HG03342 (cell line): ENCODE measurements at regions not wholly inside any gene's neighbourhood (a gene's known extent, or its start where the extent isn't known, plus 50 kb on each side); places are given as distances from the start of the nearest gene placed in this dataset.
"Not testable (repeated sequence)": the region's sequence is repeated elsewhere in the genome, so short reads cannot be mapped to it uniquely, and the experiment has no call there.

Experiments used
- ATAC-seq: cut with Tn5 transposase; IDR thresholded peaks from one replicate; pipeline ENCODE4 v1.9.1; 2021; ENCODE audit warnings: mild to moderate bottlenecking, moderate library complexity; ENCODE audit not compliant: unreplicated experiment

DNA sequence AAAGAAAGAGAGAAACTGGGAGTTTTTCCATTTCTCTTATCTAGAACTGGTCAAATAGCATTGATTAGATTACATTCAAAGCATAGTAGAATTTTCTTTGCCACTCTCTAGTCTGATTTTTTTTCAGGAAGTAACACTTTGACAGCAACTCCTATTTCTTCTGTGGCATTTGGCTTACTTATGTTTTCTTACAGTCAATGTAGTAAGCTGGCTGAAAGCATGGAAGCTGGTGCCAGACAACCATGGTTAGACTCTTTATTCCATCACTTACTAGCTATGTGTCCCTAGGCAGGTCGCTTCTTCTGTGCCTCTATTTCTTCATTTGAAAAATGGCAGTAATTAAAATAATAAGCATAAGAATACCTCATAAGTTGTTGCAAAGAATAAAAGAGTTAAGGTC lies 54.2 kb upstream of the OPRM1 start:
- no peak for ATAC-seq

DNA sequence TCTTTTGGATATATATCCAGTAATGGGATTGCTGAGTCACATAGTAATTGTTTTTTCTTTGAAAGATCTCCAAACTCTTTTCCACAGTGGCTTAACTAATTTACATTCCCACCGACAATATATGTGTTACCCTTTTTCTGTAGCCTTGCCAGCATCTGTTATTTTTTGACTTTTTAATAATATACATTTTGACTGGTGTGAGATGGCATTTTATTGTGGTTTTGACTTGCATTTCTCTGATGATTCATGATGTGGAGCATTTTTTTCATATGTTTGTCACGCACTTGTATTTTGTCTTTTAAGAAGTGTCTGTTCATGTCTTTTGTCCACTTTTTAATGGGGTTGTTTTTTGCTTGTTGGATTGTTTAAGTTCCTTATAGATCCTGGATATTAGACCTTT lies 58.9 kb upstream of the OPRM1 start:
- no peak for ATAC-seq

DNA sequence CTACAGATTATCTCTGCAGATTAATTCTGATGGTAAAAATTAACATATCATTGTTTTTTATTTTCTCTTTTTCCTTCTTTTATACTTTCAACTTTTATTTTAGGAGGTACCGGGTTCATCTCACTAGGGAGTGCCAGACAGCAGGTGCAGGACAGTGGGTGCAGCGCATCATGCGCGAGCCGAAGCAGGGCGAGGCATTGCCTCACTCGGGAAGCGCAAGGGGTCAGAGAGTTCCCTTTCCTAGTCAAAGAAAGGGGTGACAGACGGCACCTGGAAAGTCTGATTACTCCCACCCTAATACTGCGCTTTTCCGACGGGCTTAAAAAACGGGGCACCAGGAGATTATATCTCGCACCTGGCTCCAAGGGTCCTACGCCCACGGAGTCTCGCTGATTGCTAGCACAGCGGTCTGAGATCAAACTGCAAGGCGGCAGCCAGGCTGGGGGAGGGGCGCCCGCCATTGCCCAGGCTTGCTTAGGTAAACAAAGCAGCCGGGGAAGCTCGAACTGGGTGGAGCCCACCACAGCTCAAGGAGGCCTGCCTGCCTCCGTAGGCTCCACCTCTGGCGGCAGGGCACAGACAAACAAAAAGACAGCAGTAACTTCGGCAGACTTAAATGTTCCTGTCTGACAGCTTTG lies 60.0 kb upstream of the OPRM1 start:
- not testable (repeated sequence) for ATAC-seq

DNA sequence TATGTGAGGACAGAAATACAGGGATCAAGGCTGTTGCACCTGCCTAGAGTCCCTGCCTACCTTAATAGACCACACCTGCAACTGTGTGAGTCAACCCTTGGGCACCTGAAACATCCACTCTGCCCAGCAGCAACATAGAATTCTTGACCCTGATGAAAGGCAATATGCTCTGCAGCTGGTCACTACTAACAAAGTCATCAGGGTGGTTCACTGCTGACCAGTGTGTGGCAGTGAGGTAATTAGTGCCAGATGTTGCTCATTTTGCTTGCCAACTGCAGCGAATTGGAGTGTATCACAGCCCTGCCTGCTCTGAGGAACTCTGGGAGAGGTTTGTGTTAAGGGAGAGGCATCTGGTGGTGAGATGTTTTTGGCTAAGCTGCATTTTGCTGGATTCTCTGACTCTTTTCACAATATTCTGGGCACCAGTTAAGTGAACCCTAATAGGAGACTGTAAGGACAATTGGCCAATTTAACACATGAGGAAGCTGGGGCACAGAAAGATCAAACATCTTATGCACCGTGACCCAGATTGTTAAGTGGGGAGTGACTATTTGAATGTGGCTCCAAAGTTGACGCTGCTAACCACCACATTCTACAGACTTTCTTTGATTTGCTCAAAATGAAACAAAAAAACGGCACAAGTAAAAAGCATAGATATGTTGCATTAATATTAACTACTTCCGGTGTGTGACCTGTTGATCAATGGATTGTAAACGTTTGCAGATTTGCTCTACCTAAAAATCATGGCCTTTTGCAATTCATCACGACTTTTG lies 61.9 kb upstream of the OPRM1 start:
- ATAC-seq, result no peak

DNA sequence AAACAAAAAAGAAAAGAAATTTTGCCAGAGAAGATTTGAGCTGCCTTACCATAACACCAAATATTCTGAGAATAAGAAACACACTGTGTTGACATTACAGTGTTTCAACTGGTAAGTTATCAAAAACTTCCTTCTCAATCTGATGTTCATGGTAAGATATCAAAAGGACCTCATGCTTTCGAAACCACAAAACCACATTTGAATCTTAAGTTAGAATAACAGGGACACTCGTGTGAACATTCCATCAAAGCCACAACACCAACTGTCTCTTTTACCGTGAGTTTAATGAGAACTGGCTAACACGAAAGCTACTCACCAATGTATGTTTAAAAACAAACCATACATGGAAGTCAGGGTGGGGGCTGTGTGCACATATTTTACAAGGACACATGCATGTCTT lies 73.0 kb upstream of the OPRM1 start:
- ATAC-seq, result no peak

DNA sequence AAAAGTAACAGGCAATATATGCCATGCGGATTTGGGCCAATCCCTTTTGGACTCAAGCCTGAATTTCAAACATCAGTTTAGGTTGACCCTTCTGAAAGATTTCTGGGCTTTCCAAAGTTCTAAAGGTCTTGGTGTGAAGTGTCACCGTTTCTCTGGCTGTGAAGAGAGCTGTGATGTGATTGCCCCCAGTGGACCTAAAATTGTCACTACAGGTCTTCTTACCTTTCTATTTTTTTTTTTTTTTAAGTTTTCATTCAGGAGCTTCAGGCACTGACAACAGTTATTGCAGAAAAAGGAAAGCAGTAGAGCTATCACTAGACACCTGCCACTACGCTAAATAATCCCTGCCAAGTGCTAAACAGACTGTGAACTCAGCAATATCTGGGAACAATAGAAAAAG lies 75.7 kb upstream of the OPRM1 start:
- no peak for ATAC-seq

DNA sequence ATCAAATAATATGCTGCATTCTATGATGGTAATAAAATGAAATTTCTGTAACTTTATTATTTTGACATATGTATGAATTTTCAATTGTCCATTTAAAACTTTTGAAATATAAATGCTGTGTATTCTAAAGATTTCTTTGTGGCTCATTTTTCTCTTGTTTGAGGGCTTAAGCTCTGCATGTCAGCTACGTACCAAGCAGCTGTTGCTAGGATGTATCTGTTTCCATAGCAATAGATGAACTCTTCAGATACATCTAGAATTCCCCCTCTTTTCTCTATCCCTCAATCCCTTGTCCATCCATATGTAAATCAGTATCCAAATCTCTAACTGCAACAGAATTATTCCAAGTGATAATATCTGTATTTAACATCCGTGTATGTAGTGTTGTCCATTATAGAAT lies 76.5 kb upstream of the OPRM1 start:
- ATAC-seq, result no peak

DNA sequence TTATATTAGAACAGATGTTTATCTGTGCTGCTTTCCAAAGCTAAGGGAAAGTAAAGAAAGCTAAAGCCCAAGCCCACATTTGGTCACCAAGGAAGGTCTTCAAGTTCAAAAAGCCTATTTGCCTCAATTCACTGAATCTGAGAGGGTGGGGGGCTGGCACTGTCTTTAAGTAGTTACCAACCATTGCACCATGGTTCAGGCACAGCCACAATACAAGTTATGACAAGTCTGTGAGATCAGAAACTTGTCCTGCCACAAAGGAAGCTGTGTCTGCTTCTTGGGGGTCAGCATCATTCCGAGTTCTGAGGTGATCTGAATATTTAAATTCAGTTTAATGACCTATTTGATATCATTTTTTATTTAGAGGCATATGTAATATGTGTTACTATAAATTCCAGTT lies 78.3 kb upstream of the OPRM1 start:
- no peak for ATAC-seq

DNA sequence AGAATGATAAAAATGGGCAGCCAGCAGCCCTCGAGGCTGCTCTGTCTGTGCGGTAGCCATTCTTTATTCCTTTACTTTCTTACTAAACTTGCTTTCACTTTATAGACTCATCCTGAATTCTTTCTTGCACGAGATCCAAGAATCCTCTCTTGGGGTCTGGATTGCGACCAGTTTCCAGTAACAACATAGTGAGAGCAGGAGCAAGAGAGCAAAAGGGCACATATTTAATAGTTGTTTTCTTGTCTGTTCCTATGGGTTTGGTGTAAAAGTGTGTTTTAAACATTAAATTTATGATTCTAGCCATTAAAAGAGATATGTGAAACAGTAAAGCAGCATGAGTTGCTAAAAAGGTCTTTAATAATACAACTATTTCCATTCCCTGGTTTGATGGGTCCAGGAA lies 78.8 kb upstream of the OPRM1 start:
- ATAC-seq, result no peak

DNA sequence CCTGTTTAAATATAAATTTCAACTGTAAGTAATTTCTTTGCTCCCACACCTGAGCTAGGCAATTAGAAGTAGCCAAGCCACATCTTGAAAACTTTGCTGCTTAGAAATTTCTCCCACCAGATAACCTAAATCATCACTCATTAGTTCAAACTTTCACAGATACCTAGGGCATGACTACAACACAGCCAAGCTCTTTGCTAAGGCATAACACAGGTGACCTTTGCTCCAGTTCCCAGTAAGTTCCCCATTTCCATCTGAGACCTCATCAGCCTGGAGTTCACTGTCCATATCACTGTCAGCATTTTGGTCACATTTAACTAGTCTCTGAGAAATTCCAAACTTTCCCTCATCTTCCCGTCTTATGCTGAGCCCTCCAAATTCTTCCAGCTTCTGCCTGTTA lies 79.8 kb upstream of the OPRM1 start:
- ATAC-seq, result no peak

DNA sequence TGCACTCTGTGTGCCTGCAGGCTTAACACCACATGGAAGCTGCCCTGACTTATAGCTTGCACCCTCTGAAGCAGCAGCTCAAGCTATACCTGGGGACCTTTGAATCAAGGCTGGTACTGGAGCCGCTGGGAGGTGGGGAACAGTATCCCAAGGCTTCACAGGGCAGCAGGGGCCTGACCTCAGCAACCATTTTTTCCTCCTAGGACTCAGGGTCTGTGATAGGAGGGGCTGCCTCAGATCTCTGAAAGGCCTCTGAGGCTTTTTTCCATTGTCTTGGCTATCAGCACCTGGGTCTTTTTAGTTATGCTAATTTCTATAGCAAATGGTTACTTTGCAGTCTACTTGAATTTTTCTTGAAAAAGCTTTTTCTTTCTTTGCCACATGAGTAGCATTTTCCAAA lies 80.2 kb upstream of the OPRM1 start:
- no peak for ATAC-seq

DNA sequence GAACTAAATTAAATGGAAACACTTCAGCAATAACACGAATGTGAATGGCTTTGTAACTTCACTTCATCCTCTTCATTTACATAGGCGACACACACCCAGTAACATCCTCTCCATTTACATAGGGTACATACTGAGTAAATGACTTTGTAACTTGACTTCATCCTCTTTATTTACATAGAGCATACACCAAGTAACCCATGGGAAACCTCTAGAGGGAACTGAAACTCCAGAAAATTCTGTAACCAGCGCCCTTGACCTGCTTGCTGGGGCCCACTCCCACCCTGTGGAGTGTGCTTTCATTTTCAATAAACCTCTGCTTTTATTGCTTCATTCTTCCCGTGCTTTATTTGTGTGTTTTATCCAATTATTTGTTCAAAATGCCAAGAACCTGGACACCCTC lies 81.6 kb upstream of the OPRM1 start:
- peak; percentile 93 for ATAC-seq

DNA sequence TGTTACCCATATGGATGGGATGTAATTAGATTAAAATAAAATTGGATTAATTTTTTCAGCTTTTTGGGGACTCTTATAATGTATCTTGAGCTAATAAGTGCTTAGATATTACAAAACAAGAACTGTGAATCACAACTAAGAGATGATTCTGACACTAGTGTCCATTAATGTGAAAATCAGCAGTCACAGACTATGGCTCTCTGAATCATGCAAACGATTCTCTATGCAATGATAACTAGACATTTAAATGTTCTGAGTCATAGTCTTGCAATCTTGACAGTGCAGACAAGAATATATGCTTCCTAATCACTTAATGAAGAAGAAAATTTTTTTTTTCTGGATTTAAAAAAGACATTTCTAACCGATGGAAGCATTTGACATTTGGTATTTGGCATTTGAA lies 82.2 kb upstream of the OPRM1 start:
- ATAC-seq, result no peak

DNA sequence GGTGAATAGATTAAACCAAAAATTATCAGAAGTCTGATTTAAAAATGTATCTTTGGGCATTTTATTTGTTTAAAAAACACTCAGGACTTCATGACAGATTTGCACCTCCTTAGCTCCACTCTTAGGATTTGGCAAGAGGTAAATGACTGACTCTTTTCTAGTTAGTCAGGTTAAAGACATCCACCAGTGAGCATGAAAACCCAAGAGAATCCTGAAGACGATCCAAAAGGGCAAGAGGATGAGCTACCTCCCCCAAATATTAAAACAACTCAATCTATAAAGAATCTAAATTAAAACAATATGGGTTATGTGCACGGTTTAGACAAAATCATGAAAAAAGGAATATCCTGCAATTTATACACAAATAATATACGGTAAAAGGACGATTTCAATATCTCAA lies 89.4 kb upstream of the OPRM1 start:
- no peak for ATAC-seq

DNA sequence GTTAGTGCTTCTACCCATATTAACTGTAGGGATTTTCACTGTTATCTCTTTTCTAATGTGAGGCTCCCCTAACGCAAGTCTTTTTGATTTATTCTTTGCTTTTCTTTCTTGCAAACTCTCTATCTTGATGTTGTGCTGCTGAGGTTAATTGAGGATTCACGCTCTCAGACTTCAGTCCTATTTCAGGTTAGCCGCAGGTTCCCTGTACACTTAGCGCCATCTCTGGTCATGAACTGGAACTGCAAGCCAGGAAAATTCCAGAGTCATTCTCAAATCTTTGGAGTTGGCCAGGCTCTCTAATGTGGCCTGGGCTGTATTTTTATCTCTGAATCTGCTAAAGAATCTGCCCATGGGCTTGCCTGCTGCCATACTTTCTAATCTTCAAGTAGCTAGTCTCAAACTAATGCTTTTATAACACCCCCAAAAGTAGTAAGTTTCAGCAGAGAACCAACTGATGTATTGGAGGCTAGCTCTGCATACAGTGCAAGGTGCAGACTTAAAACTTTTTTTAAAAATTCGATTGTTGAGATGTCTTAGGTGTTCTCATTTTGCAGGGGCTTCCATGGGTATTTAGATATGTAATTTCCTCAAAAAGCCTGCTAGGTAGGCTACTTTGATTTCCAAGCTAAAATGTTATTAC lies 91.1 kb upstream of the OPRM1 start:
- ATAC-seq, result peak; percentile 64

DNA sequence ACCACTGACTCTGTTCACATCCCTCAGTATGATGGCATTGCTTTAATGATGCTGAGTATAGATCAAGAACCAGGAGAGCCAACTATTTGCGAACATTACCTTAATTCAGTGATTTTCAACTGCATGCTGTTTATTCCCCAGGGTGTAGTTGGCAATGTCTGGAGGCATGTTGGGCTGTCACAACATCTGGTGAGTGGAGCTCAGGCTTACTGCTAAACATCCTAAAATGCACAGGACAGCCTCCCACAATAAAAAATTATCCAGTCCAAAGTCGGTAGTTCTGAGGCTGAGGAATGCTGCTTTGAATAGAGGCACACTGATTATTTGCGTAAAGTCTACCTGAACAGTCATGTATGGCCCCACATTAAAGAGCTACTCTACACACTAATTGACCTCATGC lies 94.8 kb upstream of the OPRM1 start:
- ATAC-seq, result no peak

DNA sequence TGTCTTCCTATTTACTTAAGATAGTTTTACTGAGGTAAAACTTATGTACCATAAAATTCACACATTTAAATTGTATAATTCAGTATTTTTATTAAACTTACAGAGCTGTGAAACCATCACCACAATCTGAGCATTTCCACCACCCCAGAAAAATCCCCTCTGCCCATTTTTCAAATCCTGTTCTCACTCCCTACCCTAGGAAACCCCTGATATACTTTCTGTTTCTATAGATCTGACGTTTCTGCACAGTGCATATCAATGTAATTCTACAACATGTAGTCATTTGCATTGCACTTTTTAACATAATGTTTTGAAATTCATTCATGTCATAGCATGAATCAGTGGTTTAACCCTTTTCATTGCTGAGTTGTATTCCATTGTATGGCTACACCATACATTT lies 96.7 kb upstream of the OPRM1 start:
- ATAC-seq, result no peak

DNA sequence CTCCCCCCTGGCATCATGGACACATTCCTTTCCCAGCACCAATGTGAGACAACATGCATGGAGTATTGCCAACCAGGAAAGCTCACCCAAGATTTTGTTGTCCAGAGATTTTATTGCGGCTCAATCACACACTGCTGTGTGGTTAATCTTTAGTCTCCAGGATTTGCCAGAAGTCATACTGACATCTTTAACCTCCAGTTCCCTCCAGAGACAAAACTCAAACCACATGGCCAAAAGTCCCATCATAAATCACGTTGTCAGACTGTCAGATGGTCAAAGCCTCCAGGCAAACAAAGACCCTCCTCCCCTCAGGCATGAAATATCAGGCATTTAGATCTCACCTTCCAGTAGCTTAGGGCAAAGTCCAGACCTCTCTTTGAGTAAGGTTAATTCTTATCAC lies 97.3 kb upstream of the OPRM1 start:
- no peak for ATAC-seq

DNA sequence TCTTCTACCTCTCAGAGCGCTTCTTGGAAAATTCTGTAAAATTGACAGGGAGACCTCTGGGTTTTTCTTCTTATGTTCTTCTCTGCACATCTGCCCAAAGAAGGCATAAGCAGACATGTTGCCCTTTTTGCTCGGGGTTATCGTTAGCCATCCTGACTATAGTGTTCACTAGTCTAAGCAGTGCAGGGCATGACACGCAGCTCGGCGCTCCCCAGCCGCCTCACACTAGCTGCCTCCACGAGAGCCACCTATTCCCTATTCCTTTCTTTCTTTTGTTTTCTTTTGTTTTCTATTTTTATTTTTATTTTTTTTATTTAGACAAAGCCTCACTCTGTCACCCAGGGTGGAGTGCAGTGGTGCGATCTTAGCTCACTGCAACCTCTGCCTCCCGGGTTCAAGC lies 100.2 kb upstream of the OPRM1 start:
- ATAC-seq, result no peak

DNA sequence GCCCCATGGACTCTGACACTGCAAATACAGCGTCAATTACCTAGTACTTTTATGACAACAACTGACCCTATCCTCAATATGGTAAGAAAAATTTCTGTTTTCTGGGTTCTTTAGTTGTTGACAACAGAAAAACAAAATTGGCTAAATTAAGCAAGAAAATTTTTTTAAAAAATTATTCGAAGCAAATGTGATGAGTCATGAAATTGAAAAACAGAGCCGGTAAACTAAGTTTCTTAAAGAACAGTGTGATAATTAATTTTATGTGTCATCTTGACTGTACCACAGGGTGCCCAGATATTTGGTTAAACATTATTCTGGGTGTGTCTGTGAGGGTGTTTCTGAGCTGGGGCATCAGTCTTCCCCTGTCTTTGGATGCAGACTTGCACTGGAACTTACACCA lies 107.6 kb upstream of the OPRM1 start:
- no peak for ATAC-seq

DNA sequence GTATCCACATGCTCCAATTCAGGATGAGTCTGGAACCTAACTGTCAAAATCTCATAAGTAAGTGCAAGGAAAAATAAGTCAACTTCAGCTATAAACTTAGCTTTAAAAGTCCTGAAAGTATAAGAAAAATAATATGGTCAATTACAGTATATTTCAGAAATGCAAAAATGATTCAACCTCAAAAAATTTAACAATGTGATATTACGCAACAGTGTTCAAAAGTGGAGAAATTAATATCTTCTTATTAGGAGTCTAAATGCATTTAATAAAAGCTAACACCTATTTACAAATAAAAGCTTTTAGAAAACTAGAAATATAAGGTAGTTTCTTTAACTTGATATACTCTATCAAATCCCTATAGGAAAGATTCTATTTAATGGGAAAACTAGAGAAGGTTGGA lies 111.2 kb upstream of the OPRM1 start:
- ATAC-seq, result no peak

DNA sequence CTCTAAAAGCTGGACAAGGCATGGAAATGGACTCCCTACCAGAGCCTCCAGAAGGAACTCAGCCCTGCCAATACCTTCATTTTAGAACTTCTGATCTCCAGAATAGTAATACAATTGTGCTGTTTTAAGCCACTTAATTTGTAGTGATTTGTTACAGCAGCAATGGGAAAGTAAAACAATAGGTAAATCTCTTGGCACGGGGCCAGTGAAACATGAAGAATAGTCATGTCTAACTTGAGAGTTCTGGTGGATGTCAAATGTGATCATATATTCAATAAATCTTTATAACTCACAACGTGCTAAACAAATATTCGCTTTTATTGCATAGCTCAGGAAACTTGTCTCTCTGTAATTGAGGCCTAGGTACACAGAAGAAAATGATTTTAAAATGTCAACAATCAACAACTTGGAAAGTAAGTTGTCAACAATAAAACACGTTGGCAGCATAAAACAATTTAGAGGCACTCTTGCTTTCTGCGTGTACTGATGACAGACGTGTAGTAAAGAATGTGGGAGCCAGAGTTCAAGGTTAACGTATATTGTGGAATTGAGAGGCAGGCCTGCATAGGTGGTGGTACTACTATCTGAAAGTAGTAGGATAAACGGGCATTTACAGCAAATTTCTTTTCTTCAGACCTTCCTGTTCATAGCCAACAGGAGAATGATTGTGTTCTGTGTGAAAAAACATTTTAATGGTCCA lies 140.5 kb upstream of the OPRM1 start:
- ATAC-seq, result no peak
